ENCODE measurements at regions not wholly inside any gene's neighbourhood (a gene's known extent, or its start where the extent isn't known, plus 50 kb on each side); places are given as distances from the start of the nearest gene placed in this dataset.

DNA sequence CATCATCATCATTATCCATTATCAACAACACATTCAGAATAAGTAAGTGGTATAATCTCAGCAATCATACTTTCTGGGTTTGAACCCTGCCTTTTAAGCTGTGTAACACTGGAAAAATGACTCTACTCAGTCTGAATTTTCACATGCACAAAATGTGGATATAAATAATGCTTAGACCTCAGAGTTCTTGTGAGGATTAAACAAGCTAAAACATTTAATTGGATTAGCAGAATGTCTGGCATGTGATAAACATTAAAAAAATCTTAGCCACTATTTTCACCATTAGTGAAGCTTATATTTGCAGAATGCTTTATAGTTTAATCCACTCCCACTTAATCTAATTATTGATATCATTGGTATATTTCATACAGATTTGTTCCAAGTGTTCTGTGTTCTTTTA lies 412.3 kb downstream of the RFC3 start:
- no peaks in the 10 kb centered on the region for H4K20me1 ChIP-seq (ENCODE audit: insufficient read depth)
- no peaks in the 10 kb centered on the region for H3K36me3 ChIP-seq (ENCODE audit: insufficient read depth)
- no peak overlapping the region for H3K27ac ChIP-seq
- H3K4me2 ChIP-seq: no peak overlapping the region
- no peaks in the 10 kb centered on the region for H3K4me1 ChIP-seq (ENCODE audit: low read depth, poor library complexity, severe bottlenecking)
- H3K9ac ChIP-seq: no peak overlapping the region
- TF ChIP-seq, protein P1, sequence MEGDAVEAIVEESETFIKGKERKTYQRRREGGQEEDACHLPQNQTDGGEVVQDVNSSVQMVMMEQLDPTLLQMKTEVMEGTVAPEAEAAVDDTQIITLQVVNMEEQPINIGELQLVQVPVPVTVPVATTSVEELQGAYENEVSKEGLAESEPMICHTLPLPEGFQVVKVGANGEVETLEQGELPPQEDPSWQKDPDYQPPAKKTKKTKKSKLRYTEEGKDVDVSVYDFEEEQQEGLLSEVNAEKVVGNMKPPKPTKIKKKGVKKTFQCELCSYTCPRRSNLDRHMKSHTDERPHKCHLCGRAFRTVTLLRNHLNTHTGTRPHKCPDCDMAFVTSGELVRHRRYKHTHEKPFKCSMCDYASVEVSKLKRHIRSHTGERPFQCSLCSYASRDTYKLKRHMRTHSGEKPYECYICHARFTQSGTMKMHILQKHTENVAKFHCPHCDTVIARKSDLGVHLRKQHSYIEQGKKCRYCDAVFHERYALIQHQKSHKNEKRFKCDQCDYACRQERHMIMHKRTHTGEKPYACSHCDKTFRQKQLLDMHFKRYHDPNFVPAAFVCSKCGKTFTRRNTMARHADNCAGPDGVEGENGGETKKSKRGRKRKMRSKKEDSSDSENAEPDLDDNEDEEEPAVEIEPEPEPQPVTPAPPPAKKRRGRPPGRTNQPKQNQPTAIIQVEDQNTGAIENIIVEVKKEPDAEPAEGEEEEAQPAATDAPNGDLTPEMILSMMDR (conservative IDR thresholded peaks at IDR 0.05; ENCODE audit: low read depth, low read length): no peak
- H3K4me3 ChIP-seq (IDR thresholded peaks at IDR 0.05; ENCODE audit: insufficient read depth, low read depth, low read length): no peak overlapping the region
- no peaks in the 10 kb centered on the region for H3K79me2 ChIP-seq (ENCODE audit: insufficient read depth, low read depth)
- H2AFZ ChIP-seq (ENCODE audit: low read depth): no peak overlapping the region
- H3K27me3 ChIP-seq (ENCODE audit: insufficient read depth, low read depth): no peaks in the 10 kb centered on the region

DNA sequence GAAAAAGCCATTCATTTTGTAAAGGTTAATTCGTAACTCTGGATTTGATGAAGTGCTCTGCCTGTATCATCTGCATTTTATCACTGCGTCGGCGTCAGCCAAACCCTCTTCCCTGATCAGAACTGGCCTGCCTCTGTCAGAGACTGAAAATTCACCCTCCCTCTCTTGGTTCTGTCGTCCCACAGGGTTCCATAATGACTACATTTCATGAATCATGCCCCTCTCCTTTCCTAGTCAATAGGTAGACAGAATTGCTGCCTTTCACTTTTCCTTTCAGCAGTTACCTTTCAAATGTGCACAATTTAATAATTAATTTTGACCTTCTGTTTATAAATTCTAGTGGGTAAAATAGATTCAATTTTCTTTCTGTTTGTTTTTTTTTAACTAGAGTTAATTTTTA lies 423.4 kb downstream of the RFC3 start:
- Histone ChIP-seq H3K4me2 (no peak overlapping the region), H3K79me2 (ENCODE audit: insufficient read depth, low read depth) (no peaks in the 10 kb centered on the region), H3K27ac (no peak overlapping the region), H4K20me1 (ENCODE audit: insufficient read depth) (no peaks in the 10 kb centered on the region), H2AFZ (ENCODE audit: low read depth) (no peak overlapping the region), H3K27me3 (ENCODE audit: insufficient read depth, low read depth) (no peaks in the 10 kb centered on the region), H3K4me1 (ENCODE audit: low read depth, poor library complexity, severe bottlenecking) (no peaks in the 10 kb centered on the region), H3K4me3 (IDR thresholded peaks at IDR 0.05; ENCODE audit: insufficient read depth, low read depth, low read length) (no peak overlapping the region), H3K36me3 (ENCODE audit: insufficient read depth) (no peaks in the 10 kb centered on the region), H3K9ac (no peak overlapping the region)
- TF ChIP-seq, protein P1 (conservative IDR thresholded peaks at IDR 0.05; ENCODE audit: low read depth, low read length): no peak

DNA sequence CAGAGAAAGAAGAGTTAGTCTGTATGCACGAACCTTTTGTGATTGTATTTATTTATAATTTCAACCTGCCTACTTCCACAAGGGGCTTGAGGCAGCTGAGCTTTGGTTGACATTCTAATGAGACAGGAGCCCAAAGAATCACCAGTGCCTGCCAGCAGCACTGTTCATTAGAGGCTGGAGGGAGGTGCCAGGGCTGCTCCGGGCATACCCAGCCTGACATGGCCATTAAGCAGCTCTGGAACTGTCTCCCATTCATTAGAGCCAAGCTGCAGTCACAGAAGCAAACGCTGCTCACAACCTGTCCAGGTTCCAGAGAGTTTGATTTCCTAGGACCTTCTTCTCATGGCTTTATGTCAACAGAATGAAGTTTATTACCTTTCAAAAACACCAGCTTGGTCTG lies 425.5 kb downstream of the RFC3 start:
- Histone ChIP-seq H2AFZ (ENCODE audit: low read depth) (no peak overlapping the region), H3K79me2 (ENCODE audit: insufficient read depth, low read depth) (no peaks in the 10 kb centered on the region)
- TF ChIP-seq, protein P1 (conservative IDR thresholded peaks at IDR 0.05; ENCODE audit: low read depth, low read length): no peak

DNA sequence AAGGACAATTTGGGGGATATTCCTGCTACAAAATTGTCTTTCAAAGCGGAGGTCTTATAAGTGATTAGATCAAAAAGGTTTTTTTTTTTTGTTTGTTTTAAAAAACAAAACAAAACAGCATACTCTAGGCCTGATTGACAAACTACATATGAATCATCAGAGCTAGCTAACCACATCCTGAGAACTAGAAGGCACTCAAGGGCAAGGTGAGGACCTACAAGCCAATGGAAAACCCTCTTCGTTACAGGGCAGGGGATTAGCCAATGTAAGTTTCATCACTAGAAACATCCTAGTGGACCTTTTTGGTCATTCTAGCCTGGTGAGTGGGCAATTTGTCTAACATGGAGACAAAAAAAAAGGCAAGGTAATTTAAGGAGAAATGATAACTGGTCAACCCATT lies 428.6 kb downstream of the RFC3 start:
- Histone ChIP-seq H3K9ac (no peak overlapping the region), H3K27ac (no peak overlapping the region), H4K20me1 (ENCODE audit: insufficient read depth) (no peaks in the 10 kb centered on the region), H3K27me3 (ENCODE audit: insufficient read depth, low read depth) (no peaks in the 10 kb centered on the region), H3K36me3 (ENCODE audit: insufficient read depth) (no peaks in the 10 kb centered on the region), H2AFZ (ENCODE audit: low read depth) (no peak overlapping the region), H3K4me2 (no peak overlapping the region), H3K79me2 (ENCODE audit: insufficient read depth, low read depth) (no peaks in the 10 kb centered on the region), H3K4me3 (IDR thresholded peaks at IDR 0.05; ENCODE audit: insufficient read depth, low read depth, low read length) (no peak overlapping the region), H3K4me1 (ENCODE audit: low read depth, poor library complexity, severe bottlenecking) (no peaks in the 10 kb centered on the region)
- TF ChIP-seq, protein P1 (conservative IDR thresholded peaks at IDR 0.05; ENCODE audit: low read depth, low read length): no peak

More for the DNA sequence above, 425.5 kb downstream of the RFC3 start:
- no peak overlapping the region for H3K27ac ChIP-seq
- H3K4me2 ChIP-seq: no peak overlapping the region
- H3K4me3 ChIP-seq (IDR thresholded peaks at IDR 0.05; ENCODE audit: insufficient read depth, low read depth, low read length): no peak overlapping the region
- H4K20me1 ChIP-seq (ENCODE audit: insufficient read depth): no peaks in the 10 kb centered on the region
- H3K36me3 ChIP-seq (ENCODE audit: insufficient read depth): no peaks in the 10 kb centered on the region
- H3K9ac ChIP-seq: no peak overlapping the region
- H3K27me3 ChIP-seq (ENCODE audit: insufficient read depth, low read depth): no peaks in the 10 kb centered on the region
- H3K4me1 ChIP-seq (ENCODE audit: low read depth, poor library complexity, severe bottlenecking): no peaks in the 10 kb centered on the region

Measured in KMS-11 (cell line).